Mesendoderm (in vitro differentiated cells): ENCODE measurements at regions not wholly inside any gene's neighbourhood (a gene's known extent, or its start where the extent isn't known, plus 50 kb on each side); places are given as distances from the start of the nearest gene placed in this dataset.
A peak's percentile ranks its signal among the peaks of the same experiment; 100 is the strongest.

Source experiments
- DNase-seq: peaks from one replicate; pipeline ENCODE4 v3.0.0; 2013
- H2AK5ac ChIP-seq: 2 replicates; pipeline ENCODE4 v1.6.1; 2013; ENCODE audit warnings: low read length, inconsistent platforms
- H2BK120ac ChIP-seq: 2 replicates; pipeline ENCODE4 v1.6.1; 2013; ENCODE audit warnings: low read depth, mild to moderate bottlenecking, low read length, moderate library complexity, mixed read lengths
- H2BK15ac ChIP-seq: replicated peaks from 2 replicates; pipeline ENCODE4 v1.6.1; 2013; ENCODE audit warnings: low read depth, mild to moderate bottlenecking, moderate library complexity
- H2BK5ac ChIP-seq: 2 replicates; pipeline ENCODE4 v1.6.1; 2013; ENCODE audit warnings: low read length, inconsistent platforms
- H3K18ac ChIP-seq: 2 replicates; pipeline ENCODE4 v1.6.1; 2013; ENCODE audit warnings: mild to moderate bottlenecking, low read length, mixed read lengths
- H3K23ac ChIP-seq: one replicate; pipeline ENCODE4 v1.6.1; 2013; ENCODE audit warnings: low read length
- H3K27ac ChIP-seq: 2 replicates; pipeline ENCODE4 v1.5.1; 2013; ENCODE audit warnings: low read depth, mild to moderate bottlenecking, inconsistent platforms, low read length, moderate library complexity
- H3K27me3 ChIP-seq: 2 replicates; pipeline ENCODE4 v1.6.1; 2013; ENCODE audit warnings: low read length, control low read depth, mild to moderate bottlenecking, inconsistent platforms; ENCODE audit not compliant: insufficient read depth, poor library complexity
- H3K36me3 ChIP-seq: 2 replicates; pipeline ENCODE4 v1.6.1; 2013; ENCODE audit warnings: low read length, inconsistent platforms; ENCODE audit not compliant: control insufficient read depth, insufficient read depth
- H3K4ac ChIP-seq: one replicate; pipeline ENCODE4 v1.6.1; 2013; ENCODE audit warnings: low read depth, mild to moderate bottlenecking, low read length, moderate library complexity
- H3K4me1 ChIP-seq: 2 replicates; pipeline ENCODE4 v1.6.1; 2013; ENCODE audit warnings: low read depth, low read length, inconsistent platforms; ENCODE audit not compliant: control insufficient read depth
- H3K4me2 ChIP-seq: 2 replicates; pipeline ENCODE4 v1.6.1; 2013; ENCODE audit warnings: low read length
- H3K4me3 ChIP-seq: 2 replicates; pipeline ENCODE4 v1.5.1; 2013; ENCODE audit warnings: mild to moderate bottlenecking, low read length
- H3K56ac ChIP-seq: one replicate; pipeline ENCODE4 v1.6.1; 2013; ENCODE audit warnings: low read length
- H3K79me1 ChIP-seq: 2 replicates; pipeline ENCODE4 v1.6.1; 2013; ENCODE audit warnings: low read length, inconsistent platforms
- H3K79me2 ChIP-seq: 2 replicates; pipeline ENCODE4 v1.6.1; 2013; ENCODE audit warnings: mild to moderate bottlenecking, low read length; ENCODE audit not compliant: control insufficient read depth, insufficient read depth
- H3K9ac ChIP-seq: 2 replicates; pipeline ENCODE4 v1.6.1; 2013; ENCODE audit warnings: low read length, inconsistent platforms
- H4K5ac ChIP-seq: one replicate; pipeline ENCODE4 v1.6.1; 2013; ENCODE audit warnings: low read length
- H4K8ac ChIP-seq: one replicate; pipeline ENCODE4 v1.6.1; 2013; ENCODE audit warnings: low read depth, mild to moderate bottlenecking, control low read depth, low read length, moderate library complexity
- WGBS: extraction: QIAGEN DNeasy Blood & Tissue Kit; methylation state at CpG from one replicate; pipeline ENCODE4 v1.1.7; 2013; ENCODE audit warnings: low lambda C conversion rate, missing lambda C conversion rate; ENCODE audit not compliant: insufficient coverage; ENCODE audit errors: extremely low coverage; 5-methylcytosine and 5-hydroxymethylcytosine counted together

DNA sequence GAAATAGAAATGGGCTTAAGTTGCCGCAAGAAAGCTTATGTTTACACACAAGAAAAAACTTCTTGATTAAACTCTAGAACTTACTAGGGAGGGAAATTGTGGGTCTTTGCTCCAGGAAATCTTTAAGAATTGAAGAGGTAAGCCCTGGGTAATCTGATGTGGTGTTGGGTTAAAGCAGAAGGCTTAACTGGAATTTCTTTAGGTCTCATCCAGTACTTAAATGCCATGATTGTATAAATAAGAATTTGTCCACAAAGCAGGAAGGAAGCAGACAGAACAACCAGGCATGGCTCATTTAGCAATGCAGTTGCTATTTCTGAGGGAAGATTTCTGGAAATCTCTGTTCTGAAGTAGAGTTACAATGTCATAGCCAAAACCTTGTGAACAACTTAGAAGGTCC lies 360.4 kb downstream of the KLF5 start:
- Histone ChIP-seq H2BK5ac (no peak overlapping the region), H3K27me3 (no peaks in the 10 kb centered on the region), H3K36me3 (no peaks in the 10 kb centered on the region), H3K4ac (no peak overlapping the region), H3K23ac (no peak overlapping the region), H4K8ac (no peak overlapping the region), H3K4me1 (no peaks in the 10 kb centered on the region), H3K18ac (no peak overlapping the region), H3K4me3 (no peak overlapping the region), H3K79me1 (no peaks in the 10 kb centered on the region), H3K27ac (no peak overlapping the region), H3K4me2 (no peak overlapping the region), H2AK5ac (no peak overlapping the region), H2BK15ac (no peak overlapping the region), H2BK120ac (no peak overlapping the region), H4K5ac (no peak overlapping the region), H3K79me2 (no peaks in the 10 kb centered on the region), H3K56ac (no peak overlapping the region), H3K9ac (no peak overlapping the region)
- WGBS = no CpG with 5 or more reads among the region's 1 CpG
- no peak for DNase-seq

DNA sequence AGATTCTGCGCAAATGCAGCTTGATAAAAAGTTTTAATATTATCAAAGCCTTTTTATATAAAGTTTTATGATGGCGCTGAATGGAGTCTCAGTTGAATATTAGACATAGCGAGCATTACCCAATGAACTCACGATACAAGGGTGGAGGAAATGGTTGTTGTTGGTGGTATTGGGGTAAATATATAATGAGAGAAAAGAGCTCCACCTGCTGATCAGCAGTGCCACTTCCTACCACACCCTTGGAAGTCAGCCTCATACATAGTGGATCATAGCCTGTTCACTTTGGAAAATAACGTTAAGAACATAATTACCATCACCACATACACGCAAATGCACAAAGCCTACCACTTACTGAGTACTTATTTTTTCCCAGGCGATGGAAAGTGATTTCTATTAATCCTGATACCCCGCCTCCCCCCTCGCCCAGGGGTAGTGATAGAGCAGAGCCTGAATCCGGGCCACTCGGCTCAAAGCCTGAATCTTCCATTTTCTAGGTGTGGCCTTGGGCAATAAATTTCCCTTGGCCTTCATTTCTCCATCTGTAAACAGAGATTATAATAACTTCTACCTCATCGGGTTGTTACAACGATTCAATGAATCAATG lies 358.3 kb downstream of the KLF5 start:
- Histone ChIP-seq H3K9ac (no peak overlapping the region), H3K4me3 (no peak overlapping the region), H4K8ac (no peak overlapping the region), H3K79me2 (no peaks in the 10 kb centered on the region), H4K5ac (no peak overlapping the region), H2BK5ac (no peak overlapping the region), H2AK5ac (no peak overlapping the region), H3K4ac (no peak overlapping the region), H2BK120ac (no peak overlapping the region), H3K27ac (no peak overlapping the region), H3K23ac (no peak overlapping the region), H2BK15ac (no peak overlapping the region), H3K4me1 (no peaks in the 10 kb centered on the region), H3K36me3 (no peaks in the 10 kb centered on the region), H3K18ac (no peak overlapping the region), H3K4me2 (no peak overlapping the region), H3K27me3 (no peaks in the 10 kb centered on the region), H3K56ac (no peak overlapping the region), H3K79me1 (no peaks in the 10 kb centered on the region)
- peak; percentile 39 for DNase-seq
- WGBS = no CpG with 5 or more reads among the region's 13 CpGs

DNA sequence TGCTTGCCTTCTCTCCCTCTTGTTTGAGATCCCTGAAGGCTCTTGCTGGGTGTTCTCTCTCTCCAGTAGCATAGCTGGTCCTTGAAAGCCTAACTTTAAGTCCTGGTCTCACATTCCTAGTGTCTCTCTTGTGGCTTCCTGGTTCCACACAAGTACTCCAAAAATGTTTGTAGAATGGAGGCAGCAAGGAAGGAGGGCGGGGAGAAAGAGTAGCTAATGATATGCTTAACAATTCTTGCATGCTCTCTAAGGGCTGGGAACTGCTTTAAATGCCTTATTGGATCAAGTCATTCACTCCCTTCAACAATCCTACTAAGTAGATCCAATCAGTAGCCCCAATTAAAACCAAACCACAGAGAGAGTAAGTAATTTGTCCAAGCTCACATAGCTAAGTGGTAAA lies 357.3 kb downstream of the KLF5 start:
- Histone ChIP-seq H2AK5ac (no peak overlapping the region), H3K23ac (no peak overlapping the region), H3K27me3 (no peaks in the 10 kb centered on the region), H3K36me3 (no peaks in the 10 kb centered on the region), H2BK15ac (no peak overlapping the region), H3K4me3 (no peak overlapping the region), H2BK120ac (no peak overlapping the region), H3K79me1 (no peaks in the 10 kb centered on the region), H3K79me2 (no peaks in the 10 kb centered on the region), H2BK5ac (peak overlapping the region; percentile 21), H3K4ac (no peak overlapping the region), H4K5ac (no peak overlapping the region), H3K27ac (no peak overlapping the region), H3K4me1 (no peaks in the 10 kb centered on the region), H4K8ac (no peak overlapping the region), H3K18ac (no peak overlapping the region), H3K56ac (no peak overlapping the region), H3K9ac (no peak overlapping the region), H3K4me2 (no peak overlapping the region)
- DNase-seq = peak; percentile 40
- no CpG with 5 or more reads among the region's 1 CpG for WGBS

DNA sequence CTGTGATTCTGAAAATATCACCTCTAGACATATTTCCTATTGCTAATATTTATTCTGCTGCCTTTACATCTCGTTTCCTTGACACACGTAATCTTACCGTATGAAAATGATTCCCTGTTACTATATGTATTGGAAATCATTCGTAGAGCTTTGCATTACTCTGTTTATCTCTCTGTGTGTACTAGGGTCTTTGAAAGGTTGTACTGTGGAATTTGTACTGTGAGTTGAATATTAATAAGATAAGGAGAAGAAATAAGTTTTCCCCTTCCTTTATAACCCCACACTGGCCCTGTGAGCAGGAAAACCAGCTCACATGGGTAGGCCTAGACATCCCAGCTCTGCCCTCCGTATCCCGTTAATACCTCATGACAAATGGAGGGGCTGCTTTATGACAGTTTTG lies 354.9 kb downstream of the KLF5 start:
- no peak overlapping the region for H3K4me3 ChIP-seq
- no CpG with 5 or more reads among the region's 6 CpGs for WGBS
- H2BK15ac ChIP-seq = no peak overlapping the region
- H3K56ac ChIP-seq = no peak overlapping the region
- H2AK5ac ChIP-seq = no peak overlapping the region
- no peaks in the 10 kb centered on the region for H3K79me1 ChIP-seq
- no peak for DNase-seq
- H3K27me3 ChIP-seq = no peaks in the 10 kb centered on the region
- H3K4ac ChIP-seq = no peak overlapping the region
- H3K9ac ChIP-seq = no peak overlapping the region
- H3K27ac ChIP-seq = no peak overlapping the region
- no peaks in the 10 kb centered on the region for H3K79me2 ChIP-seq
- H3K4me1 ChIP-seq = no peaks in the 10 kb centered on the region
- H4K8ac ChIP-seq = no peak overlapping the region
- no peaks in the 10 kb centered on the region for H3K36me3 ChIP-seq
- H2BK5ac ChIP-seq = no peak overlapping the region
- H3K23ac ChIP-seq = no peak overlapping the region
- no peak overlapping the region for H4K5ac ChIP-seq
- H3K18ac ChIP-seq = no peak overlapping the region
- no peak overlapping the region for H2BK120ac ChIP-seq
- H3K4me2 ChIP-seq = no peak overlapping the region

DNA sequence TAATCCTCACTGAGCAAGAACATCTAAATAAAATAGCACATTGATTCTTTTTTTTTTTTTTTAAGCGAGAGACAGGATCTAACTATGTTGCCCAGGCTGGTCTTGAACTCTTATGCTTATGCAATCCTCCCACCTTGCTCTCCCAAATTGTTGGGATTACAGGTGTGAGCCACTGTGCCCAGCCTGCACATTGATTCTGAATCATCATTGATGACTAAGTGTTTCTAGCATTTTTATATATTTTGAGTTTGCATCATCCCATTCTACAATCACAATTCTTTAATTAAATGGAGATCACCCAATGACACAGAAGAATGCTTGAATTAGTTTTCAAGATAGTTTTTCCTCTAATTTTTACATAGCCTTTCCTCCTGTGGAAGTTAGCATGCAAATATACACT lies 354.1 kb downstream of the KLF5 start:
- H3K23ac ChIP-seq = no peak overlapping the region
- H2BK5ac ChIP-seq = no peak overlapping the region
- no peak overlapping the region for H3K18ac ChIP-seq
- no peak overlapping the region for H3K9ac ChIP-seq
- no peak overlapping the region for H4K8ac ChIP-seq
- H3K4me3 ChIP-seq = no peak overlapping the region
- no peak for DNase-seq
- H4K5ac ChIP-seq = no peak overlapping the region
- H3K56ac ChIP-seq = no peak overlapping the region
- no peaks in the 10 kb centered on the region for H3K27me3 ChIP-seq
- no peaks in the 10 kb centered on the region for H3K79me1 ChIP-seq
- no peaks in the 10 kb centered on the region for H3K4me1 ChIP-seq
- no peak overlapping the region for H3K27ac ChIP-seq
- no CpG with 5 or more reads among the region's 1 CpG for WGBS
- no peaks in the 10 kb centered on the region for H3K36me3 ChIP-seq
- H2BK120ac ChIP-seq = no peak overlapping the region
- no peak overlapping the region for H2AK5ac ChIP-seq
- no peak overlapping the region for H2BK15ac ChIP-seq
- H3K79me2 ChIP-seq = no peaks in the 10 kb centered on the region
- no peak overlapping the region for H3K4ac ChIP-seq
- H3K4me2 ChIP-seq = no peak overlapping the region

DNA sequence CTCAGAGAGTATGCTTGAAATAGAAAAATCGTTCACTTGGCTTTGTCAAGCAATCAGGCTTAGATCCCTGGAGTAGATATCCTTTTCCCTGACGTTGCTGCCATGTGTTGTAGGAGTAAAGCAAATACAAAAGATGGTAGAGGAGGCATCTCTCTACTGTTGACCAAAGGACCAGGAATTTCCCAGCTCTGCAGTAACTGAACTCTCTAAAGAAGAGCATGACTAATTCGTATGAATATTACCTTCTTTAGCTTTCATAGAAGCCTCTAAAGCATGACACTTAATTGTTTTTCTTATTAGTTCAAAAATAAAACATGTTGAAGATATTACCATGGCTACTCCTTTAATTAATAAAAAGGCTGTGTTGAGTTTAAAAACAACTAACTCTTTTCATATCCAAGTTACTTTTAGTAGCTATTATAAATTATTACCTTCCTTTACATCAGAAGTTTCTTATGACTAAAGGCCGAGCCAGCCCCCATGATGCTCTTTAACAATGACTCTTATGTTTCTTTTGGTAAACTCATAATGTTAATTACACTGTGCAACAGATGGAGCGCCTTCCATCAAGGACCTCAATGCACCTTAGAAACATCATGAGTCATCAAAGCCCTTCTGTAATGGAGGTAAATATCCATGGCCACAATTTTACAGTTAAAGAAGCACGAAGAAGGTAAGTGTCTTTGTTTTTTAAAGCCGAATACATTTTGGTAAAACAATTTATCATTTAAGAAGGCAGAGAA lies 352.4 kb downstream of the KLF5 start:
- Histone ChIP-seq H4K8ac (no peak overlapping the region), H3K4ac (no peak overlapping the region), H3K4me1 (no peaks in the 10 kb centered on the region), H4K5ac (no peak overlapping the region), H3K36me3 (no peaks in the 10 kb centered on the region), H3K4me2 (no peak overlapping the region), H3K27me3 (no peaks in the 10 kb centered on the region), H3K79me1 (no peaks in the 10 kb centered on the region), H2BK5ac (no peak overlapping the region), H3K23ac (no peak overlapping the region), H3K9ac (no peak overlapping the region), H3K27ac (no peak overlapping the region), H2BK120ac (no peak overlapping the region), H3K4me3 (no peak overlapping the region), H2AK5ac (no peak overlapping the region), H3K79me2 (no peaks in the 10 kb centered on the region), H3K56ac (no peak overlapping the region), H3K18ac (no peak overlapping the region), H2BK15ac (no peak overlapping the region)
- DNase-seq = no peak
- no CpG with 5 or more reads among the region's 7 CpGs for WGBS
